COLO668 (cell line): ENCODE measurements at regions not wholly inside any gene's neighbourhood (a gene's known extent, or its start where the extent isn't known, plus 50 kb on each side); places are given as distances from the start of the nearest gene placed in this dataset.
"Not testable (repeated sequence)": the region's sequence is repeated elsewhere in the genome, so short reads cannot be mapped to it uniquely, and the experiment has no call there.

Experiments
- DNase-seq: peaks from one replicate; lab custom pipeline; 2025; ENCODE audit not compliant: unreplicated experiment; lab: John Stamatoyannopoulos, UW

DNA sequence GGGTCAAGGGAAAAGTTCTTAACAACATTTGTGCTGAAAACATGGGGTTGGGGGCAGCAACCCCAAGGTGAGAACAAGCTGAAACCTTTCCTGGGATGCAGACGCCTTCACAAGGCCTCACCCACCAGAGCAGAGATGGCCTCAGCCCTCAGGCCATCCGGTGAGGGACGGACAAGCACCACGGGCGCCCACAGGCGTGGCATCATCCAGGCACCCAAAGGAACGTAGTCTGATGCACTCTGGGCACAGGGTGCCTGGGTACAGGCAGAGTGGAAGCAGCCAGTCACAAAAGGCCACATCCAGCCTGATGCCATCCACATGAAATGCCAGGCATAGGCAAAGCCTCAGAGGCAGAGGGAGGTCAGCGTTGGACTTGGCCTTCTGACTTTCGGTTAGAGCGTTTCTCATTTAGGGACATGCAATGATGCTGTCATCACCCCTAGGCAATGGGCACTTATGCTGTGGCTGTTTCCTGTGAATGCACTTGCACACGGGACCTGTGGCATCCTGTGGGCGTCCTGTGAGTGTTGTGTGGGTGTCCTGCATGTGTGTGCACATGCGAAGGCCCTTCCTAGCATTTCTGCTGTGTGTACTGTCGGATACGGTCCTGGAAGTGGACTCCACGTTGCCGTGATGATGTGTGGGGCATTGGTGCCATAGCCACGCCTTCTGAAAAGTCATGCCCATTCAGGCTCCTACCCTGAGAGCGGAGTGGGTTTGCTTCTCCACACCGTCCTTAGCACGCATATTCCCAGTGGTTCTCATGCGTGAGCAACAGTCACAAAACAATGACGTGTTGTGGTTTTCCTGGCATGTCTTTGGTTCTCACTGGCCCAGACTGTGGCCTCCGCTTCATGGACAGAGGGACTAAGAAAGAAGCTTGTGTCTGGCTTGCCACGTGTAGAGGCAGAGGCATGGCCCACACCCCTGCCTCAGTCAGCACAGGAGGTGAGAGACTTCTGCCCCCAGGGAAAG, 52.7 kb upstream of the ZNF469 start:
- no peak for DNase-seq

- DNase-seq, result no peak
These were observed 51.5 kb upstream of the ZNF469 start for GRCh38 chr16:88330971-88331890.

DNA sequence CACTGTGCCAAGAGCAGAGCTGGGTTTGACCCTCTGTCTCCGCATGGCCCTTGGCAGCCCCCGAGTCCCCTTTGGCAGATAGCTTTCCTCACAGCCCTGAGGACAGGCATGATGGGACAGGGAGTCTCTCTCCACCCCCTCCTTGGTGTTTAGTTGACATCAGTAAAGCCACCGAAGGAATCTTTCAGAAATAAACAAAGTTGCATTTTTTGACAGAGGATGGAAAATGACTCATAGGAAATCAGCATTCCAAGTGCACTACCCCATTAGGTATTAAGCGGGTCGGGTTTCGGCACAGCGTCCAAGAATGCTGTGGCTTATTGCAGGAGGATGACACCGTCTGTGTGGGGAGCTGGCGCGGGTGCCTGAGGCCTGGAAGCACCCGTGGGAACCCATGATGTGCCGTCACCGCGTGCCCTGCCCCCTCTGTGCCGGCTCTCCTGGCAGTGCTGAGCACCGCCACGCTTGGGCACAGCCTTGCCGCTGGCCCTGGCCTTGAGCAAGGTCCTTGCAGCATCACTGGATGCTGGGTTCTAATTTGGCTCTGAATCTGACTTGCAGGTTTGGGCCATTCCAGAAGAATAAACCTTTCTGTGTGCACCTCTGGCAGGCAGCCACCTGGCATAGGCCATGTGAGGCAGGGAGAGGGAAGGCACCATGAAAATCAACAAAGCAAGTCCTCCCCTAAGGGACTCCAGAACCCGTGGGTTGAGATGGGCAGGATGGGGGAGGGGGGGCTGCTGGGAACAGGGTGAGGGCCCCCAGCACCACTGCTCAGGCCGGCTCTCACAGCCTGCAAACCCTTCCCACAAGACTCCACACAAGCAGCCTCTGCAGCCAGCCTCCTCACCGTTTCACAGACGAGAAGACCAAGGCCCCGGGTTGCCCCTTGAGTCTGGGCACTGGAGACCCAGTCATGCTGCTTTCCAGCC, 50.5 kb upstream of the ZNF469 start:
- DNase-seq, result no peak

GRCh38 chr16:88332921-88333825, 49.6 kb upstream of the ZNF469 start:
- DNase-seq, result not testable (repeated sequence)
